H9 (cell line): ENCODE measurements at regions not wholly inside any gene's neighbourhood (a gene's known extent, or its start where the extent isn't known, plus 50 kb on each side); places are given as distances from the start of the nearest gene placed in this dataset.

Experiments used
- DNase-seq: peaks from one replicate; pipeline ENCODE4 v3.0.0-alpha.2; 2017
- H2AFZ ChIP-seq: one replicate; pipeline ENCODE4 v1.6.1; 2013; ENCODE audit warnings: mild to moderate bottlenecking, low read length, control low read depth, moderate library complexity
- H2AK5ac ChIP-seq: 2 replicates; pipeline ENCODE4 v1.6.1; 2013; ENCODE audit warnings: low read length, control low read depth, mixed read lengths; ENCODE audit not compliant: insufficient read length
- H2BK120ac ChIP-seq: one replicate; pipeline ENCODE4 v1.6.1; 2013; ENCODE audit warnings: low read depth, mild to moderate bottlenecking, low read length, control low read depth, inconsistent platforms; ENCODE audit not compliant: poor library complexity, severe bottlenecking
- H2BK12ac ChIP-seq: 2 replicates; pipeline ENCODE4 v1.6.1; 2013; ENCODE audit warnings: low read length, control low read depth, mixed read lengths, low read depth; ENCODE audit not compliant: insufficient read length
- H2BK15ac ChIP-seq: 2 replicates; pipeline ENCODE4 v1.6.1; 2013; ENCODE audit warnings: low read depth, low read length, control low read depth
- H2BK20ac ChIP-seq: one replicate; pipeline ENCODE4 v1.6.1; 2013; ENCODE audit warnings: low read depth, mild to moderate bottlenecking, low read length, control low read depth, inconsistent platforms; ENCODE audit not compliant: poor library complexity, severe bottlenecking
- H2BK5ac ChIP-seq: 2 replicates; pipeline ENCODE4 v1.6.1; 2013; ENCODE audit warnings: low read length, control low read depth, mixed read lengths; ENCODE audit not compliant: insufficient read length
- H3K14ac ChIP-seq: 2 replicates; pipeline ENCODE4 v1.6.1; 2013; ENCODE audit warnings: low read length, control low read depth; ENCODE audit not compliant: insufficient read depth
- H3K18ac ChIP-seq: 2 replicates; pipeline ENCODE4 v1.6.1; 2013; ENCODE audit warnings: low read depth, mild to moderate bottlenecking, mixed read lengths, low read length, control low read depth; ENCODE audit not compliant: insufficient read length
- H3K23ac ChIP-seq: 2 replicates; pipeline ENCODE4 v1.6.1; 2013; ENCODE audit warnings: low read length, control low read depth, mixed read lengths, low read depth; ENCODE audit not compliant: insufficient read length
- H3K23me2 ChIP-seq: 2 replicates; pipeline ENCODE4 v1.6.1; 2013; ENCODE audit warnings: low read depth, mild to moderate bottlenecking, mixed read lengths, low read length, control low read depth; ENCODE audit not compliant: insufficient read length, poor library complexity, severe bottlenecking
- H3K27ac ChIP-seq: 2 replicates; pipeline ENCODE4 v1.5.1; 2013; ENCODE audit warnings: low read length, control low read depth, mixed read lengths, low read depth; ENCODE audit not compliant: insufficient read length
- H3K27me3 ChIP-seq: 2 replicates; pipeline ENCODE4 v1.6.1; 2013; ENCODE audit warnings: low read length, control low read depth, inconsistent platforms; ENCODE audit not compliant: insufficient read depth
- H3K4ac ChIP-seq: 2 replicates; pipeline ENCODE4 v1.6.1; 2013; ENCODE audit warnings: low read depth, mild to moderate bottlenecking, control low read depth, inconsistent platforms, low read length, moderate library complexity
- H3K4me1 ChIP-seq: 2 replicates; pipeline ENCODE4 v1.6.1; 2013; ENCODE audit warnings: low read length, control low read depth, inconsistent platforms; ENCODE audit not compliant: insufficient read depth
- H3K4me2 ChIP-seq: 2 replicates; pipeline ENCODE4 v1.6.1; 2013; ENCODE audit warnings: low read length, control low read depth, mixed read lengths; ENCODE audit not compliant: insufficient read length, insufficient read depth
- H3K56ac ChIP-seq: 2 replicates; pipeline ENCODE4 v1.6.1; 2013; ENCODE audit warnings: low read depth, mild to moderate bottlenecking, mixed read lengths, low read length, control low read depth; ENCODE audit not compliant: insufficient read length
- H3K79me1 ChIP-seq: 2 replicates; pipeline ENCODE4 v1.6.1; 2013; ENCODE audit warnings: low read depth, mild to moderate bottlenecking, moderate library complexity, low read length, control low read depth, inconsistent platforms; ENCODE audit not compliant: insufficient read depth, poor library complexity, severe bottlenecking
- H3K79me2 ChIP-seq: 2 replicates; pipeline ENCODE4 v1.6.1; 2013; ENCODE audit warnings: low read length, control low read depth, inconsistent platforms; ENCODE audit not compliant: insufficient read depth
- H3K9ac ChIP-seq: 2 replicates; pipeline ENCODE4 v1.6.1; 2013; ENCODE audit warnings: low read length, control low read depth, mixed read lengths; ENCODE audit not compliant: insufficient read length; ENCODE audit errors: extremely low read depth
- H3K9me3 ChIP-seq: one replicate; pipeline ENCODE4 v1.6.1; 2013; ENCODE audit warnings: low read depth, low read length, inconsistent platforms; ENCODE audit not compliant: control insufficient read depth
- H3T11ph ChIP-seq: one replicate; pipeline ENCODE4 v1.6.1; 2013; ENCODE audit warnings: mild to moderate bottlenecking, low read length, control low read depth, inconsistent platforms
- H4K20me1 ChIP-seq: one replicate; pipeline ENCODE4 v1.6.1; 2013; ENCODE audit not compliant: control insufficient read depth, insufficient read length, insufficient read depth
- H4K5ac ChIP-seq: 2 replicates; pipeline ENCODE4 v1.6.1; 2013; ENCODE audit warnings: low read depth, mild to moderate bottlenecking, mixed read lengths, low read length, control low read depth; ENCODE audit not compliant: insufficient read length
- H4K8ac ChIP-seq: replicated peaks from 2 replicates; pipeline ENCODE4 v1.6.1; 2013; ENCODE audit warnings: low read length, control low read depth, mixed read lengths, low read depth; ENCODE audit not compliant: insufficient read length
- H4K91ac ChIP-seq: 2 replicates; pipeline ENCODE4 v1.6.1; 2013; ENCODE audit warnings: low read depth, mild to moderate bottlenecking, moderate library complexity, mixed read lengths, low read length, control low read depth; ENCODE audit not compliant: insufficient read length
- H3K27ac Mint-ChIP-seq, 3 experiments: 2 replicates in 2 of 3; 3 replicates in 1 of 3; pipeline ENCODE4 v1.8.0; 2020 to 2021; ENCODE audit warnings: mixed read lengths in 3 of 3, mild to moderate bottlenecking in 1 of 3, moderate library complexity in 1 of 3
- H3K27me3 Mint-ChIP-seq: 2 replicates; pipeline ENCODE4 v1.8.0; 2021; ENCODE audit warnings: low read depth, mild to moderate bottlenecking, moderate library complexity, mixed read lengths
- H3K36me3 Mint-ChIP-seq, 3 experiments: 2 replicates in 2 of 3; 3 replicates in 1 of 3; pipeline ENCODE4 v1.8.0; 2020 to 2021; ENCODE audit warnings: low read depth in 3 of 3, mixed read lengths in 3 of 3; ENCODE audit not compliant: insufficient read depth in 1 of 3
- H3K4me1 Mint-ChIP-seq, 2 experiments: 2 replicates each; pipeline ENCODE4 v1.8.0; 2020; ENCODE audit warnings: mixed read lengths in 2 of 2
- H3K4me3 Mint-ChIP-seq, 2 experiments: 2 replicates in 1 of 2; 3 replicates in 1 of 2; pipeline ENCODE4 v1.8.0; 2020 to 2021; ENCODE audit warnings: mild to moderate bottlenecking in 2 of 2, mixed read lengths in 2 of 2, moderate library complexity in 1 of 2
- H3K9me3 Mint-ChIP-seq, 2 experiments: 2 replicates in 1 of 2; 3 replicates in 1 of 2; pipeline ENCODE4 v1.8.0; 2020; ENCODE audit warnings: mild to moderate bottlenecking in 2 of 2, mixed read lengths in 2 of 2, moderate library complexity in 1 of 2
- TF ChIP-seq, protein P1 (sequence below): fragments of 200-600 bp; sonication (generic); conservative IDR thresholded peaks from 3 replicates; pipeline ENCODE4 v1.8.0; 2021; ENCODE audit warnings: antibody characterized with exemption, mild to moderate bottlenecking

DNA sequence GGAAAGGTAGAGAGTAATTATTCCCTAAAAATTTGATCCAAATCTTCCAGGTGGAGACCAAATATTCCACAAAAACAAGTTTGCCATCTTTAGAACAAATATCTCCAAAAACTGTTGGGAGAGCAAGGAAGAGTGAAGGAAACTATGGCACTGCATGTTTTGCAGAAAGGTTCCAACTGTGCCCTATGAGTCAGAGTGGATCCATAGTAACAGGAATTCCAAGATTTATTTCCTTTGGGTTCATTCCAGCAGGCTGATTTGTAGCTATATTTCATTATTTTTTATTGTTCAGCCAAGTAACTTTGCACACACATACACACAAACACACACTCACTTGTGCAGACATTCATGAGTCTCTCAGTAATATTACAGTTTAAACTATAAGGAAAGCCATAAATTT is 459.7 kb upstream of the EPHA6 start:
- H2BK12ac ChIP-seq = no peak overlapping the region
- TF ChIP-seq, protein P1, sequence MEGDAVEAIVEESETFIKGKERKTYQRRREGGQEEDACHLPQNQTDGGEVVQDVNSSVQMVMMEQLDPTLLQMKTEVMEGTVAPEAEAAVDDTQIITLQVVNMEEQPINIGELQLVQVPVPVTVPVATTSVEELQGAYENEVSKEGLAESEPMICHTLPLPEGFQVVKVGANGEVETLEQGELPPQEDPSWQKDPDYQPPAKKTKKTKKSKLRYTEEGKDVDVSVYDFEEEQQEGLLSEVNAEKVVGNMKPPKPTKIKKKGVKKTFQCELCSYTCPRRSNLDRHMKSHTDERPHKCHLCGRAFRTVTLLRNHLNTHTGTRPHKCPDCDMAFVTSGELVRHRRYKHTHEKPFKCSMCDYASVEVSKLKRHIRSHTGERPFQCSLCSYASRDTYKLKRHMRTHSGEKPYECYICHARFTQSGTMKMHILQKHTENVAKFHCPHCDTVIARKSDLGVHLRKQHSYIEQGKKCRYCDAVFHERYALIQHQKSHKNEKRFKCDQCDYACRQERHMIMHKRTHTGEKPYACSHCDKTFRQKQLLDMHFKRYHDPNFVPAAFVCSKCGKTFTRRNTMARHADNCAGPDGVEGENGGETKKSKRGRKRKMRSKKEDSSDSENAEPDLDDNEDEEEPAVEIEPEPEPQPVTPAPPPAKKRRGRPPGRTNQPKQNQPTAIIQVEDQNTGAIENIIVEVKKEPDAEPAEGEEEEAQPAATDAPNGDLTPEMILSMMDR = no peak
- no peak overlapping the region for H4K8ac ChIP-seq
- H2BK15ac ChIP-seq = no peak overlapping the region
- H3K4ac ChIP-seq = no peak overlapping the region
- no peak overlapping the region for H3K4me2 ChIP-seq
- H3K4me1 ChIP-seq = no peaks in the 10 kb centered on the region
- no peaks in the 10 kb centered on the region for H3K79me2 ChIP-seq
- no peaks in the 10 kb centered on the region for H3K4me1 Mint-ChIP-seq
- H3K36me3 Mint-ChIP-seq = peaks cover 0 to 8% (median 3%) of the 10 kb centered on the region in 3 experiments; a peak in 4 of 7 replicates
- no peak overlapping the region for H4K5ac ChIP-seq
- DNase-seq = no peak
- H2BK120ac ChIP-seq = no peak overlapping the region
- H3K9ac ChIP-seq = no peak overlapping the region
- H2BK20ac ChIP-seq = no peak overlapping the region
- no peaks in the 10 kb centered on the region for H3K27me3 ChIP-seq
- no peak overlapping the region for H4K91ac ChIP-seq
- H3K23me2 ChIP-seq = no peaks in the 10 kb centered on the region
- H2AFZ ChIP-seq = no peak overlapping the region
- H3K56ac ChIP-seq = no peak overlapping the region
- no peak overlapping the region for H3K14ac ChIP-seq
- H3K23ac ChIP-seq = no peak overlapping the region
- no peaks in the 10 kb centered on the region for H4K20me1 ChIP-seq
- H3K4me3 Mint-ChIP-seq = no peak overlapping the region
- no peaks in the 10 kb centered on the region for H3K27me3 Mint-ChIP-seq
- H3K9me3 ChIP-seq = no peaks in the 10 kb centered on the region
- no peak overlapping the region for H2AK5ac ChIP-seq
- no peaks in the 10 kb centered on the region for H3K79me1 ChIP-seq
- H3K9me3 Mint-ChIP-seq = peaks cover 16 to 18% of the 10 kb centered on the region in 2 experiments; a peak in 4 of 5 replicates
- no peak overlapping the region for H3K27ac Mint-ChIP-seq
- H2BK5ac ChIP-seq = no peak overlapping the region
- no peak overlapping the region for H3K27ac ChIP-seq
- no peak overlapping the region for H3T11ph ChIP-seq
- no peak overlapping the region for H3K18ac ChIP-seq
